HCEC 1CT (cell line): ENCODE measurements at regions not wholly inside any gene's neighbourhood (a gene's known extent, or its start where the extent isn't known, plus 50 kb on each side); places are given as distances from the start of the nearest gene placed in this dataset.
A peak's percentile ranks its signal among the peaks of the same experiment; 100 is the strongest.

Experiments used
- DNase-seq: peaks from one replicate; pipeline ENCODE4 v3.0.0-alpha.2; 2017

DNA sequence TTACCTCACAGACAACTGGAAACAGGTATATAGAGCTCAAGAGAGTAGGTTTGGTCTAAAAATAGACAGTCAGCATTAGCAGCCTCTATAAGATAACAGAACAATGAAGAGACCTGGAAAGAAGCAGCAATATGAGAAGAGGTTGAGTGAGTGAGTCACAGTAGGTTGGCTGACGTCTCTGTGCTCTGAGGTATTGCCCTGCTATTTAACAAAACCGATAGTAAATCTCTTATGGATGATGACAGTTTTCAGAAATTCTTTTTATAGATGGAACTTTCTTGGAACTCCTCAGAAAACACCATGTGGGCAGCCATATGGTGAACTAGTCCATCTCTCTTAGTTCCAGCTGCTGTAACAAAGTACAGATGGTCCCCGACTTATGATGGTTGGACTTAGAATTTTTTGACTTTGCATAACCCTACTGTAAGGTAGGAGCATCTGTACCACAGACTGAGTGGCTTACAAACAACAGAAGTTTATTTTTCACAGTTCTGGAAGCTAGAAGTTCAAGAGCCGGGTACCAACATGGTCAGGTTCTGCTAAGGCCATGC is 123.5 kb downstream of the MBD2 start:
- DNase-seq: no peak

DNA sequence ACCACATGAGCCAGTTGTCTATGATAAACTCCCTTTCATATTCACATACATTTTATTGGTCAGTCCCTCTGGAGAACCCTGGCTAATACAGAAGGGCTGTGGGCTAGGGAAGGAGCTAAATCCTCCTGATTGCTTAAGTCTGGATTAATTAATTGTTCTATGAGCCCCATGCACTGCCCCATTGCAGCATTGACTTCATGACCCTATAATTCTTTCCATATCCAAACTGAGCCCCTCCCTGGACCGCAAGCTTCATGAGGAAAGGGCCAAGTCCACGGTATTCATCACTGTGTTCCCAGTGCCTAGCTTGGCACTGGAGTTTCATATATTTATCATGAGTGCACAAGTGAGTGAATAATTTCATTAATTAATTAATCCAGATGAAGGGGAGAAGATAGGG is 124.0 kb downstream of the MBD2 start:
- DNase-seq: no peak

DNA sequence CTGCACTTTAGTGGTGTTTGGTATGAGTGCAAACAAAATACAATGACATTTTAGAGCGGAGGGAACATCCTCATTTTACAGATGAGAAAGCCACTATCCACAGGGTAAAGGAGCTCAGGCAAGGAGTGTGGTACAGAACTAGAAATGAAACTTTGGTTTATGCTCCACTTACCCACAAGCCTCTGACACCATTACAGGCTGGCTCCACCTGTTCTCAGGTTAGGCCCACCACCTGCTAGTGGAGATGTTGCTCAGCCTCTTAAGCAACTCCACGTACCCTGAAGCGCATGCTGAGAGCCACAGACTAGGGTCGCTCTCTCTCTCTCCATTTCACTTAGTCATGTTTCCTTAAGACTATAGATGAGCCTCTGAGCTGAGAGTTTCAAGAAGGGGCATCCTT is 130.0 kb downstream of the MBD2 start:
- no peak for DNase-seq

DNA sequence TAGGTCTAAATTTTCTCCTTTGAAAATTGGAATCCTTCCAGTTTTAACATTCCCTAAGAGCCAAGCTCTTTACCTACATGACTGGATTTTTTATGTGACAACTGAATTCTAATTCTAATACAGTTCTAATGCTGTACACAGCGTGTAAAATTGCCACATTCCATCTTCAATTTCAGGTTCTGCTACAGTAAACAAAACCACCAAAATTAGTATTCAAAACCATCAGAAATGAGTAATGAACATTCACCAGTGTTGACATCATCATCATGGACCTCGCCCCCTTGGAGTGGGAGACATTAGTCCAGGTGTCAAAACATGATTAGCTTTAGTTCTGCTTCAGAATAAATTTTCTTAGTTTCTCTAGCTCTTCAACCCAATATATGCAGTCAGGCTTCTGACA is 133.6 kb downstream of the MBD2 start:
- DNase-seq: no peak

DNA sequence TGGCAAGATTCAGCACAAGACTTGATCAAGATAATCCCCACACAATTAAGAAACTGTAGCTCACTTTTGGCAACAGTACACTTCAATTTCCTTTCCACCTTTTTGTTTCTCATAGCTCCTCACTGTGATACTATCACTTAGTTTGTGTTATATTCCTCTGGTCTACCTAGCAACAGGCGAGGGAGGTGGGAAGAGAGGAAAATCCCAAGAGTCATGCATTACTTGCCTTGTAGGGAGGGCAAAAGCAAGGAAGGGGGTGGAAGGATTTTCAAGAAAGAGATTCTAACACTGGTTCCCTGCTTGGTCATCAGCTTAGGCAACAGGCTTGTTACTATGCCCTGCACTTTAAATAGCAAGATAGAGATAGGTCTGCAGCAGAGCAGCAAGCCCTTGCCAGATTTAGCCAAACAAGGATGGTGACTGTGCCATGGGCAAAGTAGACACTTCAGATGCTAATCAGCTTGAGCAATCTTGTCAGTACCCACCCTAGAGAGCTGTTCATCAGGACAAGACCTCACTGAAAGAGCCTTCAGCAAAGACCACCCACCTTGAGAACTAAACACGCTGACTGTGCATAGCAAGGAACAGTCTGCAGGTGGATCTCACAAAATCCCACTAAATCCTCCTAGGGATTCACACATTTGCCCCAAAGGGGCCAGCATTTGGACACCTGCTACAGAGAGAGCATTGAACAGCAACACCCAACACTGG is 134.6 kb downstream of the MBD2 start:
- no peak for DNase-seq

DNA sequence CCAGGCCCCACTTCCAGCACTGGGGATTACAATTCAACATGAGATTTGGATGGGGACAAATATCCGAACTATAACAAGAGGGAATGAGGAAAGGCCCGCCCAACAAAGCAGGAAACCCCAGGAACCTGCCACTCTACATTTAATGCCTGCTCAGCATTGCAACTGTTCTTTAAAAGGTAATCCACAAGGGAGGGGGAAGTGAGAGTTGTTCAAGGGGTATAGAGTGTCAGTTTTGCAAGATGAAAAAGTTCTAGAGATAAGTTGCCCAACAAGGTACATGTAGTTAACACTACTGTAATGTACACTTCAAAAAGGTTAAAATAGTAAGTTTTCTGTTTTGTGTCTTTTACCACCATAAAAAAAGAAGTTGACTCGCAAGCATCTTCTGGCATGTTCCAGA is 137.6 kb downstream of the MBD2 start:
- DNase-seq: no peak

DNA sequence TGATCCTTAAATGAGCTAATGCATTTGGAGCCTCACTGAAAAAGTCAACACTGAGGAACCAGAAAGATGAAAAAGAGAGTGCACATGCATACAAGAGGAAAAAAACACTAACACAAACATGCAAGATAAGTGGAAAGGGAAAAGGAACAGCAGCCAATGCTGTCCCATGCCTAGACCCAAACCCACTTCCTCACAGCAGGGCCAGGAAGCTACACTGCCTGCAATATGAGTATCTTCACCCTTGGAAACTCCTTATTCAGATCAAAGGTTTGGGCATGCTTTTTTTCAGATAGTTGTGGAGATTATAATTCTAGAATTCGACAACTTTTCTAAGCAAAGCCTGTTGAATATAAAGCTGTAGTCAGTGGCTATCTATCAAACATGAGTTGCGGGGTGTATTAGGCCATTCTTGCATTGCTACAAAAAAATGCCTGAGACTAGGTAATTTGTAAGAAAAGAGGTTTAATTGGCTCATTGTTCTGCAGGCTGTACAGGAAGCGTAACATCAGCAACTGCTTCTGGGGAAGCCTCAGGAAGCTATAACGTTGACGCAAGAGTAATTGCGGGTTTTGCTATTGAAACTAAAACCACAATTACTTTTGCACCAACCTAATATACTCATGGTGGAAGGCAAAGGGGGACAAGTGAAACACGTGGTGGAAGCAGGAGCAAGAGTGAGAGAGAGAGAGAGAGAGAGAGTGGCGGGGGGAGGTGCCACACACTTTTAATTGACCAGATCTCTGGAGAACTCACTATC is 138.2 kb downstream of the MBD2 start:
- no peak for DNase-seq

DNA sequence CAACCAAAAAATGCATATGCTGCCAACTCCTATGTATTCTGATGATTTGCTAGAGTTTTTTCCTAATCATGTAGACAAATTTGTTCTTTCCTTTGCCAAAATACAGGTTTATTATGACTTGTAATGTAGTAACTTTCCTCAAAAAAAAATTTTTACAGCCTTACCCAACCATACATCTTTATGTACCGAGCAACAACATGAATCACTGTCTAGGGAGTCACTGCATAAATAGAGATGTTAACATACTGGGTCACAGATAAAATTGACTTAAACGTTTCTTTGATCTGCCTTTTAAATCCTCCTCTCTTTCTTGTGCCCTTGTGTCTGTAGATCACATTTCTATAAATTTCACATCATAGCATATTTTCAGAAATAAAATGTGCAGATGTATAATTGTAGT is 143.6 kb downstream of the MBD2 start:
- no peak for DNase-seq

DNA sequence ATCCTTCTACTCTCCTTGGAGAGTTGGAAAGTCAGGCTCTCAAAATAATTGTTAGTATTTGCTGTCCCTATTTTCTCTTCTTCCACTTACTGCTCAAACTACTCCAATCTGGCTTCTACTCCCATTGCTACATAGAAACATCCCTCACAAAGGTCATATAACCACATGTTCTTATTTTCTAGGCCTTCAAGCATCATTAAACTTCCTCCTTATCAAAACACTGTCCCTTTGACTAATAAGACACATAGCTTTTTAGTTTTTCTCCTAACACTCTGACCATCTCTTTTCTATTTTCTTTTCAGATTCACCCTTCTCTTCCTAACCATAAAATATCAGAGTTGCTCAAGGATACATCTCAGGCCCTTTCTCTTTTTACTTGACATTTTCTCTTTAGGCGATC is 148.3 kb downstream of the MBD2 start:
- no peak for DNase-seq

DNA sequence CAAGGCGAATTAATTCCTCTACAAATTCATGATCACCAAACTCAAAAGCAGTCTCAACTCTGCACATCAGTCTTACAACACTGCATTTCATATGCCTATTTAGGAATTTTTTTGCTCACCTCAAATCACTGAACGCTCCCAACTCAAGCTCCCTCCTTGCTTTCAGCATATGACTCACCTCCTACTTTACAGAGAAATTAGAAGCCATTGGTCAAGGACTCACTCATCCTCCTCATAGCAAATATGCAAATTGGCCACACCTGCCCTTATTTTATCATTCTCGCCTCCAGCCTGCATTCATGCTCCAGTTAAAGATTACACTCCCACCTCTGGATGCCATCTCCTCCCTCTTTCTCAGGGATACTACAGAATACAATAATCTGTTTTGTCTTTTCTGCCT is 148.8 kb downstream of the MBD2 start:
- DNase-seq: no peak

DNA sequence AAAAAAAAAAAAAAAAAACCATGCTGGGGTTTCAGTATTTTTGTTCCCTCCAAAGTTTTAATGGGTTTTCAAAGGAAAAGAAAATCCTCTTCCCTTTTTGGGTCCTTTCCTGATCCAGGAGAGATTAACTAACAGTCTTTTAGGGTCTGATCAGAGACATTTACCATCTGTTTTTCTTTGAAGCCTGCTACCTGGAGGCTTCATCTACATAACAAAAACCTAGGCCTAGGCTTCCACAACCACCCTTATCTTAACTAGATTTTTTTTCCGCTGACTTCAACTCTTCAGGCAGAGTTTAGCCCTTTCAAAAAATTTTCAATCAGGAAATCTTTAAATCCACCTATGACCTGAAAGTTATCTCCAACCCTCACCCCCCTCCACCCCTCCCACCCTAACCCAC is 154.7 kb downstream of the MBD2 start:
- DNase-seq: no peak

DNA sequence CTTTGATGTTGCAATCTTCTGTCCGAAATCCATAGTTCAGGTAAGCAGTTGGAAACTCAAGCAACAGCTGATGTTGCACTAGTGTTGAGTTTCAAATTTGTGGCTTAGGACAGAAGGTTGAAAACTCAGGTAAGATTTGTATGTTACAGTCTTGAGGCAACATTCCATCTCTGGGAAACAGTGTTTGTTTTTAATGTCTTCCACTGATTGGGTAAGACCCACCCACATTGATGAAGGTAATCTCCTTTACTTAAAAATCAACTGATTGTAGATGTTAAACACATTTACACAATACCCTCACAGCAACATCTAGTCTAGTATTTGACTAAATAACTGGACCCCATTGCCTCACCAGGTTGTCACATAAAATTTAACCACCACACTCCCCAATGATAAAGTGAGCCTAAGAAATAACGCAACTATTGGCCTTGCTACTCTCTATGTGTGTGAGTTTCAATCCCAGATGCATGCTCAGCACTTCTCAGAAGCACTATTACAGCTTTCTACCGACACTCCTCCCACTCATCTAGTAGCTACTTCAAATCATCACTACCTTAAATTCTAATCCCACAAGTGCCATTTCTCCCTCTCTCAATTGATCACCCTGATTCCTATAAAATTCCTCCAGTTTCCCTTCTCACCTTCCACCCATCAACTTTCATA is 164.0 kb downstream of the MBD2 start:
- DNase-seq: no peak

DNA sequence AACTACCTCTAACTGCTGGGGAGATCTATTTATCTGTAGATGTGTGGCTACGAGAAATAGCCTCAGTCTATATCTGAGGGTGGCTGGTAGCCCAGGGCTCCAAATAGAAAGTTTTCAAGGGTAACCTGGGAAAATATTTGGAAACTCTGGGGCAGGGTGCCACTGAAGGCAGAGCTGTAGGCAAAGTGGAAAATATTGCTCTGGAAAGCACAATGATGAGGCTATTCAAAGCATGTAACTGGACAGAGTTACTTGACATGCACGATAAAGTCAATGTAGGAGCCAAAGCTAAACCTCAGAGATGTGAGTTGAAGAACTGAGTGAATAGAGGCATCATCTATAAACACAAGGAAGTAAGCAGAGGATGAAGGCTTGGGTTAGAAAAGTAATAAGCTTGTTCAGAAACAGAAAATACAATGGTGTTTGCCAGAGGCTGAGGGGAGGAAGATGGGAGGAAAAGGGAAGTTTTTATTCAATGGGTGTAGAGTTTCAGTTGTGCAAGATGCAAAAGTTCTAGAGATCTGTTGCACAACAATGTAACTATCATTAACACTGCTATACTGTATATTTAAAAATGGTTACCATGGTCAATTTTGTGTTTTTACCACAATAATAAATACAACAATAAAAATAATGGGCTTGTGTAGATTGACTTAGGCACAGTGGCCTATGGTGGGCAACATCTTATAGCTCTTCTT is 171.6 kb downstream of the MBD2 start:
- DNase-seq: no peak

DNA sequence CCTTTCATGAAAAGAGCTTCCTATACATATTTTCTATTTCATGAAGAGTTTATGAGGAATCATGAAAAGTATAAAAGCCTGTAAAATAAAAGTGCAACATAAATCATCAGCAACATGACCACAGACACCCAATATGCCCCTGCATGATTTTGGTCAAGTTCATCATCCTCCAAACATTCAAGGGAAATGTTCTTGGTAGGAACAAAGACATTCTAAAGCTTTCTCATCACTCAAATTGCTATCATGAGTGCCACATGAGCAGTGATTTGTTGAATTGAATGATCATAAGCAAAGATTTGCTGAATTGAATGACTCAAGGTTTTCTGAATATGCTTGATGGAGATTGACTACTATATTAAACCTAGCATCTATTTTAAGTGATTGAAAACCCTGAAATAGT is 172.2 kb downstream of the MBD2 start:
- no peak for DNase-seq

DNA sequence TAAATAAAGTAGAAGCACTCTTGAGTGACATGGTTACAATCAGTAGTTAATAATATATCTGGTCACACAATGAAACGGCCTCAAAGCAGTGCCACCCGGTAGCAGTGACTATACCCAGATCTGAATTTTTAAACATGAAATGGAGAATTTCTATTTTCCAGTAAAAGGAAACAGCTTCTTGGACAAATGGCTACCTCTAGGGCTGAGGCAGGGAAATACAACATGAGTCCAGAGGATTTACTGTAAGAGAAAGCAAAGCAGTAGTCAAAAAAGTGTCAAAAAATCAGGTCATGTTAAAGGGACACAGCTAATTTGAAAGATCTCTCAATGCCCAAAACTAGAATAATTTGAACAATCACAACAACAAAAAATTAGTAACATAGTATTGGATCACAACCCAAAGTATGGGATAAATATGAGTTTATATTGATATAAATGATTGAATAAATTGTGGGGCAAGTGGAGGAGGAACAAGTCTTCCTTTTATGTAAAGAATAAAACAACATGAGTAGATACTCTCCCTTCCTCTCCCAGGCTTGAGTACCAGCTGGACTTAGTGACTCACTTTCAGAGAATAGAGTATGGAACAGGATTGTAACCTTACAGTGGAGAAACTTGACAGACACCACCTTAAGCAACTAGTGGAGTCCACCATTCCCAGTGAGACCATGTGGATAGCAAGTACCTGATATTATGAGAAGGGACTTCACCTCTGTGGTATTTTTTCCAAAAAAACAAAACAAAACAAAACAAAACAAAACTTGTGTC is 180.8 kb downstream of the MBD2 start:
- DNase-seq: no peak

DNA sequence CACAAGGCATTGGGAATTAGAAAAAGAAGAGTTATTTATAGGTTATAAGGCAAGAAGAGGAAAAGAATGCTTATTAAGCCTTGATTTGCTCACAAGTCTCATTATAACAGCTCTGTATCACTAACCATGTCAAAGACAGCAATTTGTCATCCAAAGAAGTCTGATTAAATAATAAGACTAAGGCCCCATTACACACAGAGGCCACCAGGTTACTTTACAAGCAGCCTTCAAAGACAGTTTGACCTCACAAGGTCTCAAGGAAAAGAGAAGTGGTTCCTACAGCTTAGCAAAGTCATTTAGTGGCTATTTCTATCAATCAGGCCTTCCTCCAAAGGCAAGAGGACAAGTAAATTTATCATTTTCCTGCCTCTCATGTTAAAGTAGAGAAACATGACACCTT is 188.5 kb downstream of the MBD2 start:
- DNase-seq: no peak

DNA sequence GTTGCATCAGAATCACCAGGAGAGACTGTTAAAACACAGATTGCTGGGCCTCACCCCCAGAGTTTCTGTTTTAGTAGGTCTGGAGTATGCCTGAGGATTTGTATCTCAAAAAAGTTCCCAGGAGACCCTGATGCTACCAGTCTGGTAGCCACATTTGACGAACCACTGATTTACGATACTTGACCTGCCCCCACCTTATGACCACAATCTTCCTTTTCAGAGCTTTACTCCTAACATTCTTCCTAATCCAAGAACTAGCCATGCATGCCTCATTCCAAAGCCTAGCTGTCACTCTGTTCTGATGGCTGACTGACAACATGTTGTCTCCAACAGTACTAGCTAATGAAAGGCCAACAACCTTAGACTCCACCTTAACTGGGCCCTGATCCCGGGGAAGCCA is 191.4 kb downstream of the MBD2 start:
- DNase-seq: no peak

DNA sequence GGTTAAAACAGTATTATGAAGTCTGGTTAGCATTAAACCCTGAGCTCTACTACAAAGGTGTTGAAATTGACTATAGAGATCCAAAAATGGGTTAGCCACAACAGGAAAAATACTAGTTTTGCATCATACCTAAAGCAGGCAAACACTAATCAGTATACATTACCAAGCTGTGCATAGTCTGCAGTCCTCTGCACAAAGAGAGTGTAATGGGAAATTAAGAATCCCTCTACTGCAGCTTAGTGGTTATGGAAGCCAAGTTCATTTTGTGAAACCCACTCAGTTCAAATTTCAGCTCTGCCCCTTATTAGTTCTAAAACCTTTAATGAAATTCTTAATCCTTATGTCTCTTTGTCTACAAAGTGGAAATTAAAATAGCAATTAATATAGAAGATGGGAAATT is 192.1 kb downstream of the MBD2 start:
- DNase-seq: no peak

DNA sequence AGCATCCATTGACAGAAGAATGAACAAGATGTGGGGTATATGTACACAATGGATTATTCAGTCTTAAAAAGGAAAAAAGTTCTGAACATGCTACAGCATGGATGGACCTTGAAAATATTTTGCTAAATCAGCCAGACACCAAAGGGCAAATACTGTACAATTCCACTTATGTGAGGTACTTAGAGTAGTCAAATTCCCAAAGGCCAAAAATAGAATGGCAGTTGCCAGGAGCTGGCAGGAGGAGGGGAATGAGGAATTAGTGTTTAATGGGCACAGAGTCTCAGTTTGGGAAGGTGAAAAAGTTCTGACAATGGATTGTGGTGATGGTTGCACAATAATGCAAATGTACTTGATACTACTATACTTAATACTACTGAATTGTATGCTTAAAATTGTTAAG is 193.2 kb downstream of the MBD2 start:
- DNase-seq: no peak

DNA sequence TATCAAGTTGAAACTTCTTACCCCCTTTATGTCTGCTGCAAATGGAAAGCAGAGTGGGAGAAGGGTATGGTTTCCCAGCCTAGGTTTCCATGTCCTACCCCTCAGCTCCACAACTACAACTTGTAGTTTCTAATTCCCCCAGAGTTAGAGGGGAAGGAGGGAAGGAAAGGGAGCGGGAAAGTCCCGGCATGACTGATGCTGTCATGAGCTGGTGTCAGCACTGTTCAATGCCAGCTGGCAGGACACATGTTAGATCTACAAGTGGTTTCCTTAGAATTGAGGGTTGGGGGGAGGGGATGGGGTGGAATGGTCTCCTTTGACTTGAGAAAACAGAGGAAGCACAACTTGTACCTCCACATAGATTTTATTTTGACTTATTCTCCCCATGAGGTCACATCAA is 194.0 kb downstream of the MBD2 start:
- no peak for DNase-seq

DNA sequence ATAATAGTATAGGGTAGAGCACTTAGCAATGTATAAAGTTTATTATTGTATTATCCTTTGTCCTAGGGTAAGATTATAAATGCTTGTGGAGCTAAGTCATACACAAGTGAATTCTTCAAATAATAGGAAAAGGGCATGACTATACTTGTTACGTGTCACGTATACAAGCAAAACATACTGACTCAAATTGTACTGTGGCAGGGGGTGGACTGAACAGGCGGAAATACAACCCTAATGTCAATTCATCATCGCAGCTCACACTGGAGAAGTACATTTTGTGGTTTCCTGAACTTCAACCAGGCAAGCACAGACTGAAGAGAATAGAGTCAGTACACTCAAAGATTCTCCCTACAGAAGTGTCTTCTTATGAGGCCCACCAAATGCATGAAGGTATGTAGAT is 201.0 kb downstream of the MBD2 start:
- peak; percentile 80 for DNase-seq

DNA sequence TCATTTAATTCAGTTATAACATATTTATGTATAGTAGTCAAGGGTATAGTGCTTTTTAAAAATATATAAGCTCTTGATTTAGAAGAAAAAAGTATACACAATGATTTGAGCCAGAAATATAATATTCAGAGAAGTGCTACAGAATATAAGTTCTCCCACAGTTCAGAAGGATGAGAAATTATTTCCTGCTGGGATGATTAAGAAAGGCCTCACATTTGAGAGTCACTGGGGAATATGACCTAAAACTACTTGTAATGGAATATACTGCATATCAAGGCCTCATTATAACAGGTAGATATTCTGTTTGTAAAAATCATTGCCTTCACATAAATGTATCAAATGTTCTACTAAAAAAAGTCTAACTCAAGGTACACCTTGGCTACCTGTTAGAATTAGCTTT is 203.5 kb downstream of the MBD2 start:
- DNase-seq: no peak
